ENCODE measurements at regions not wholly inside any gene's neighbourhood (a gene's known extent, or its start where the extent isn't known, plus 50 kb on each side); places are given as distances from the start of the nearest gene placed in this dataset.

DNA sequence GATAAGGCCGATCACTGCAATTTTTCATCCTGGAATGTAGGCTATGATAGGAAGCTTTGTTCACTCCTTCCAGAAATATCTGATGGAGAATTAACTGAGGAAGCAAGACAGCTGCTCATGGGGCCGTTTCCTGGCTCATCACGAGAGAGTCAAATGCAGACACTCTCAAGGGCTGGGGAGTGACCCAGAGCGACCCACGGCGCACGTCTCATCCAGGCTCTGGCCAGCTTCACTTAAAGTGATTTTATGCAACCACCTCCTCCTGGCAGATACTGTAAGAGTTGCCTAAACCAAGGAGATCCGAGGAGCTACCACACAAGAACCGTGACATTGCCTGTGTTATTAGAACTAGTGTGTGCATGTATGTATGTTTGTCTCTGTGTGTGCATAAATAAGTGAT is 530.8 kb downstream of the TCERG1L start:
- no peak for DNase-seq (ENCODE audit: extremely low spot score)
- POLR2A ChIA-PET: no interaction called here
- TF ChIP-seq SP1 (IDR thresholded peaks at IDR 0.05) (no peak), NFRKB (IDR thresholded peaks at IDR 0.05) (no peak), LEF1 (IDR thresholded peaks at IDR 0.05; ENCODE audit: borderline replicate concordance) (no peak), SUZ12 (IDR thresholded peaks at IDR 0.05) (no peak), ELF4 (IDR thresholded peaks at IDR 0.05) (no peak), ZNF384 (IDR thresholded peaks at IDR 0.05) (no peak)
- CTCF ChIA-PET: no interaction called here

DNA sequence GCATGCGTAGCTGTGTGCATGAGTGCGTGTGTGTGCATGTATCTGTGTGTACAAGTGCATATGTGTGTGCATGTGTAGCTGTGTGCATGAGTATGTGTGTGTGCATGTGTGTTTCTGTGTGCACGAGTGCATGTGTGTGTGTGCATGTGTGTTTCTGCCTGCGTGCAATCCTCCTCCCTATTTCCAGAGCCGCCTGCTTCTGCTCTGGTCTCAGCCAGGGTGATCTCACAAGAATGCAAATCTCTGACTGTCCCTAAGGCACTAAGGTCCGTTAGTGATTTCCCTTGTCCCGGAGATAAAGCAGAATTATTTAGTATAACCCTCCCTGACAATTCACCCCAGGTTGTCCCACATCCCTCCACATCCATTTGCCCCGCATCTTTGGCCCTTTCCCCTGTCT is 530.3 kb downstream of the TCERG1L start:
- CTCF ChIA-PET: no interaction called here
- no peak for DNase-seq (ENCODE audit: extremely low spot score)
- no peak for TF ChIP-seq FOXK2 (IDR thresholded peaks at IDR 0.05)
- no peak for TF ChIP-seq L3MBTL2 (conservative IDR thresholded peaks at IDR 0.05)
- TF ChIP-seq CTBP1 (IDR thresholded peaks at IDR 0.05; ENCODE audit: borderline replicate concordance): no peak
- no peak for TF ChIP-seq TARDBP (IDR thresholded peaks at IDR 0.05)
- TF ChIP-seq ELF4 (IDR thresholded peaks at IDR 0.05): no peak
- TF ChIP-seq NFRKB (IDR thresholded peaks at IDR 0.05): no peak
- no peak for TF ChIP-seq SP1 (IDR thresholded peaks at IDR 0.05)
- no peak for TF ChIP-seq ARNT (IDR thresholded peaks at IDR 0.05)
- TF ChIP-seq, protein P1, sequence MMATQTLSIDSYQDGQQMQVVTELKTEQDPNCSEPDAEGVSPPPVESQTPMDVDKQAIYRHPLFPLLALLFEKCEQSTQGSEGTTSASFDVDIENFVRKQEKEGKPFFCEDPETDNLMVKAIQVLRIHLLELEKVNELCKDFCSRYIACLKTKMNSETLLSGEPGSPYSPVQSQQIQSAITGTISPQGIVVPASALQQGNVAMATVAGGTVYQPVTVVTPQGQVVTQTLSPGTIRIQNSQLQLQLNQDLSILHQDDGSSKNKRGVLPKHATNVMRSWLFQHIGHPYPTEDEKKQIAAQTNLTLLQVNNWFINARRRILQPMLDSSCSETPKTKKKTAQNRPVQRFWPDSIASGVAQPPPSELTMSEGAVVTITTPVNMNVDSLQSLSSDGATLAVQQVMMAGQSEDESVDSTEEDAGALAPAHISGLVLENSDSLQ (IDR thresholded peaks at IDR 0.05): no peak
- no peak for TF ChIP-seq LEF1 (IDR thresholded peaks at IDR 0.05; ENCODE audit: borderline replicate concordance)
- no peak for TF ChIP-seq BHLHE40 (IDR thresholded peaks at IDR 0.05; ENCODE audit: borderline replicate concordance)
- TF ChIP-seq FOXA1 (IDR thresholded peaks at IDR 0.05): no peak
- TF ChIP-seq SUZ12 (IDR thresholded peaks at IDR 0.05): no peak
- TF ChIP-seq HDGF (IDR thresholded peaks at IDR 0.05; ENCODE audit: borderline replicate concordance): no peak
- TF ChIP-seq FOXM1 (IDR thresholded peaks at IDR 0.05; ENCODE audit: borderline replicate concordance): no peak
- POLR2A ChIA-PET: no interaction called here

DNA sequence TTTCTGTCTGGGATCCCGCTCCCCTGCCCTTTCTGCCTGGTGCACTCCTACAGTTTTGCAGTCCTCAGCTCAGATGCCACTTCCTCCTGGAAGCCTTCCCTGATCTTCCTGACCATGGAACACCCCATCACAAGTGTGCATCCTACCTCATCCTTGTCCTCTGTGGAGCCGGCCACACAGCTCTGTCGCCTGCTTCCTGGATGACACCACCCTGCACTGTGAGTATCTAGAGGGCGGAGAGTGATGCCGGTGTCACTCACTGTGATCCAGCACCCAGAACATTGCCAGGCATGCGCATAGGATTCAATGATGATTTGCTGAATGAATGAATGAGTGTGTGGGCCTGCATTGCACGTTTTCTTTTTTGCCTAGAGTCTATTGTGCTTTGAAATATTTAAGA is 529.9 kb downstream of the TCERG1L start:
- DNase-seq (ENCODE audit: extremely low spot score): no peak
- ChIA-PET POLR2A (no interaction called here), CTCF (no interaction called here)
- TF ChIP-seq LEF1 (IDR thresholded peaks at IDR 0.05; ENCODE audit: borderline replicate concordance) (no peak), FOXK2 (IDR thresholded peaks at IDR 0.05) (no peak), L3MBTL2 (conservative IDR thresholded peaks at IDR 0.05) (no peak), SUZ12 (IDR thresholded peaks at IDR 0.05) (no peak), TARDBP (IDR thresholded peaks at IDR 0.05) (no peak), SP1 (IDR thresholded peaks at IDR 0.05) (no peak), HDGF (IDR thresholded peaks at IDR 0.05; ENCODE audit: borderline replicate concordance) (no peak), ZNF384 (IDR thresholded peaks at IDR 0.05) (no peak), ELF4 (IDR thresholded peaks at IDR 0.05) (no peak), BHLHE40 (IDR thresholded peaks at IDR 0.05; ENCODE audit: borderline replicate concordance) (no peak), ARNT (IDR thresholded peaks at IDR 0.05) (no peak), FOXM1 (IDR thresholded peaks at IDR 0.05; ENCODE audit: borderline replicate concordance) (no peak), CTBP1 (IDR thresholded peaks at IDR 0.05; ENCODE audit: borderline replicate concordance) (no peak), FOXA1 (IDR thresholded peaks at IDR 0.05) (no peak), NFRKB (IDR thresholded peaks at IDR 0.05) (no peak)
- TF ChIP-seq, protein P1 (IDR thresholded peaks at IDR 0.05): no peak

DNA sequence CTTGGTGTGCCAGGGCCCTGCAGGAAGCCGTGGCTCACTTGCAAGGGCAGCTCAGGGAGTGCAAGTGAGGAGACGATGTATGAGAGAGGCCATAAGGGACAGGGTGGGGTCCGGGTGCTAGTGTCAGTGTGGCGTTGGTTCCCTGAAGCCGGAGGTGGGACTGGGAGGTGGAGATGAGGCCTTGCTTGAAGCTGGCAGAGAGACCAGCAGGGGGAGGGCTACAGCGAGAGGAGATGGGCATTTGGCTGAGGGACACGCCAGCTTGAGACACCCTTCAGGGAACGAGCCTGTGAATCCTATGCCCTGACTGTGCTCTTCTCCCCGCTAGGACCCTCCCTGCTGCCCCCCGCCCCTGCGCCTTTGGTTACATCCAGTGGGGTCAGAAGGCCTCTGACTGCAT is 529.1 kb downstream of the TCERG1L start:
- CTCF ChIA-PET: no interaction called here
- POLR2A ChIA-PET: no interaction called here
- TF ChIP-seq ELF4 (IDR thresholded peaks at IDR 0.05): no peak
- TF ChIP-seq ZNF384 (IDR thresholded peaks at IDR 0.05): no peak
- TF ChIP-seq ARNT (IDR thresholded peaks at IDR 0.05): no peak
- TF ChIP-seq, protein P1 (IDR thresholded peaks at IDR 0.05): no peak
- TF ChIP-seq LEF1 (IDR thresholded peaks at IDR 0.05; ENCODE audit: borderline replicate concordance): no peak
- TF ChIP-seq TARDBP (IDR thresholded peaks at IDR 0.05): no peak
- no peak for TF ChIP-seq NFRKB (IDR thresholded peaks at IDR 0.05)
- no peak for TF ChIP-seq SUZ12 (IDR thresholded peaks at IDR 0.05)
- no peak for TF ChIP-seq FOXM1 (IDR thresholded peaks at IDR 0.05; ENCODE audit: borderline replicate concordance)
- TF ChIP-seq SP1 (IDR thresholded peaks at IDR 0.05): no peak
- no peak for TF ChIP-seq FOXA1 (IDR thresholded peaks at IDR 0.05)
- TF ChIP-seq FOXK2 (IDR thresholded peaks at IDR 0.05): no peak
- no peak for DNase-seq (ENCODE audit: extremely low spot score)

DNA sequence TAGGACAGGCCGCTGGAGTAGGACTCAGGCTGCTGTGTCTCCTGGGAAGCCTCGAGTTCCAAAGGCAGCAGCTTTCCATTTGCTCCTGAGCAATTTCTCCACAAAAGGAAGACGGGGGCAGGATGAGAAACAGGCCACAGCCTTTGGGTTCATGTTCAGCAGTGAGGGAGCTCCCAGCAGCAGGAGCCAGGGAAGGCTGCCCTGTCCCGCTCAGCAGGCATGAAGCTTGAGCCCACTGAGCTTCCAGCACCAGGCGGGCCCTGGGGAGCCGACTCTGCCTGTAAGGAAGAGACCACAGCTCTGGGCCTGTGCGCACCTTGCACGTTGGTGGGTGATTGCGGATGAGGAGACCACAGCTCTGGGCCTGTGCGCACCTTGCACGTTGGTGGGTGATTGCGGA is 527.2 kb downstream of the TCERG1L start:
- POLR2A ChIA-PET: no interaction called here
- CTCF ChIA-PET: no interaction called here
- no peak for DNase-seq (ENCODE audit: extremely low spot score)
- TF ChIP-seq BHLHE40 (IDR thresholded peaks at IDR 0.05; ENCODE audit: borderline replicate concordance): no peak
- no peak for TF ChIP-seq HDGF (IDR thresholded peaks at IDR 0.05; ENCODE audit: borderline replicate concordance)
- TF ChIP-seq, protein P1 (IDR thresholded peaks at IDR 0.05): no peak
- TF ChIP-seq L3MBTL2 (conservative IDR thresholded peaks at IDR 0.05): no peak
- TF ChIP-seq SUZ12 (IDR thresholded peaks at IDR 0.05): no peak
- TF ChIP-seq ZNF384 (IDR thresholded peaks at IDR 0.05): no peak
- TF ChIP-seq TARDBP (IDR thresholded peaks at IDR 0.05): no peak
- no peak for TF ChIP-seq SP1 (IDR thresholded peaks at IDR 0.05)
- no peak for TF ChIP-seq FOXM1 (IDR thresholded peaks at IDR 0.05; ENCODE audit: borderline replicate concordance)
- TF ChIP-seq NFRKB (IDR thresholded peaks at IDR 0.05): no peak
- TF ChIP-seq ELF4 (IDR thresholded peaks at IDR 0.05): no peak
- TF ChIP-seq ARNT (IDR thresholded peaks at IDR 0.05): no peak
- TF ChIP-seq FOXK2 (IDR thresholded peaks at IDR 0.05): no peak

Data from HEK293T (cell line).